ENCODE measurements at regions not wholly inside any gene's neighbourhood (a gene's known extent, or its start where the extent isn't known, plus 50 kb on each side); places are given as distances from the start of the nearest gene placed in this dataset.

DNA sequence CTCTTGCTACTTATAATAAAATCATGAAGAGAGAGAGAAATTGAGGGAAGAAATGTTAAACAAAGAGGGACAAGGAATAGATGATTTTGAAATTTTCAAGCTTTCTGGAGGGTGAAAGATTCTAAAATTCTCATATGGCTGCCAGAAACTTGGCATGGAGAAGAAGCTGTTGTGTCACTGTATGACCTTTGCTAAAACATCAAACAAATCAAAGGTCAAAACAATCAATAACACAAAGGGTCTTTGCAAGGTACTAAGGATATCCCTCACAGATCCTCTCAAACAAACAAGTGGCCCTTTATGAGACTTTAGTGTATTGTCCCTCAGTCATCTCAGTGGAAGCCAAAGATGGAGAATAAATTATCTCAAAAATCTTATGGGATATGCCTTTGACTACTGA, 1039.2 kb upstream of the MIR17HG start:
- H3K36me3 Mint-ChIP-seq: no peaks in the 10 kb centered on the region
- H3K4me1 Mint-ChIP-seq: no peaks in the 10 kb centered on the region
- no peaks in the 10 kb centered on the region for H3K9me3 Mint-ChIP-seq
- CTCF ChIA-PET: no interaction called here
- TF ChIP-seq ZNF317 (CRISPR knock-in tag; IDR thresholded peaks at IDR 0.05; ENCODE audit: borderline replicate concordance, low read depth) (no peak), ETV6 (CRISPR knock-in tag; IDR thresholded peaks at IDR 0.05) (no peak), ZNF423 (CRISPR knock-in tag; IDR thresholded peaks at IDR 0.05) (no peak), TP53 (CRISPR knock-in tag; IDR thresholded peaks at IDR 0.05) (no peak), ZBTB21 (CRISPR knock-in tag; IDR thresholded peaks at IDR 0.05; ENCODE audit: borderline replicate concordance) (no peak), FOXP1 (CRISPR knock-in tag; IDR thresholded peaks at IDR 0.05; ENCODE audit: borderline replicate concordance) (no peak), KAT7 (CRISPR knock-in tag; IDR thresholded peaks at IDR 0.05; ENCODE audit: borderline replicate concordance) (no peak), GRHL2 (CRISPR knock-in tag; IDR thresholded peaks at IDR 0.05; ENCODE audit: insufficient replicate concordance, severe bottlenecking) (no peak), GTF2I (CRISPR knock-in tag; conservative IDR thresholded peaks at IDR 0.05) (no peak), OVOL2 (CRISPR knock-in tag; IDR thresholded peaks at IDR 0.05; ENCODE audit: borderline replicate concordance) (no peak), EMX1 (CRISPR knock-in tag; IDR thresholded peaks at IDR 0.05) (no peak), RORB (CRISPR knock-in tag; IDR thresholded peaks at IDR 0.05) (no peak)
- TF ChIP-seq, protein P1, sequence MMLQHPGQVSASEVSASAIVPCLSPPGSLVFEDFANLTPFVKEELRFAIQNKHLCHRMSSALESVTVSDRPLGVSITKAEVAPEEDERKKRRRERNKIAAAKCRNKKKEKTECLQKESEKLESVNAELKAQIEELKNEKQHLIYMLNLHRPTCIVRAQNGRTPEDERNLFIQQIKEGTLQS (CRISPR knock-in tag; conservative IDR thresholded peaks at IDR 0.05): no peak
- TF ChIP-seq, protein P2, sequence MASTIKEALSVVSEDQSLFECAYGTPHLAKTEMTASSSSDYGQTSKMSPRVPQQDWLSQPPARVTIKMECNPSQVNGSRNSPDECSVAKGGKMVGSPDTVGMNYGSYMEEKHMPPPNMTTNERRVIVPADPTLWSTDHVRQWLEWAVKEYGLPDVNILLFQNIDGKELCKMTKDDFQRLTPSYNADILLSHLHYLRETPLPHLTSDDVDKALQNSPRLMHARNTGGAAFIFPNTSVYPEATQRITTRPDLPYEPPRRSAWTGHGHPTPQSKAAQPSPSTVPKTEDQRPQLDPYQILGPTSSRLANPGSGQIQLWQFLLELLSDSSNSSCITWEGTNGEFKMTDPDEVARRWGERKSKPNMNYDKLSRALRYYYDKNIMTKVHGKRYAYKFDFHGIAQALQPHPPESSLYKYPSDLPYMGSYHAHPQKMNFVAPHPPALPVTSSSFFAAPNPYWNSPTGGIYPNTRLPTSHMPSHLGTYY (CRISPR knock-in tag; IDR thresholded peaks at IDR 0.05): no peak
- TF ChIP-seq, protein P3, sequence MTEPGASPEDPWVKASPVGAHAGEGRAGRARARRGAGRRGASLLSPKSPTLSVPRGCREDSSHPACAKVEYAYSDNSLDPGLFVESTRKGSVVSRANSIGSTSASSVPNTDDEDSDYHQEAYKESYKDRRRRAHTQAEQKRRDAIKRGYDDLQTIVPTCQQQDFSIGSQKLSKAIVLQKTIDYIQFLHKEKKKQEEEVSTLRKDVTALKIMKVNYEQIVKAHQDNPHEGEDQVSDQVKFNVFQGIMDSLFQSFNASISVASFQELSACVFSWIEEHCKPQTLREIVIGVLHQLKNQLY (CRISPR knock-in tag; IDR thresholded peaks at IDR 0.05): no peak
- TF ChIP-seq, protein P4, sequence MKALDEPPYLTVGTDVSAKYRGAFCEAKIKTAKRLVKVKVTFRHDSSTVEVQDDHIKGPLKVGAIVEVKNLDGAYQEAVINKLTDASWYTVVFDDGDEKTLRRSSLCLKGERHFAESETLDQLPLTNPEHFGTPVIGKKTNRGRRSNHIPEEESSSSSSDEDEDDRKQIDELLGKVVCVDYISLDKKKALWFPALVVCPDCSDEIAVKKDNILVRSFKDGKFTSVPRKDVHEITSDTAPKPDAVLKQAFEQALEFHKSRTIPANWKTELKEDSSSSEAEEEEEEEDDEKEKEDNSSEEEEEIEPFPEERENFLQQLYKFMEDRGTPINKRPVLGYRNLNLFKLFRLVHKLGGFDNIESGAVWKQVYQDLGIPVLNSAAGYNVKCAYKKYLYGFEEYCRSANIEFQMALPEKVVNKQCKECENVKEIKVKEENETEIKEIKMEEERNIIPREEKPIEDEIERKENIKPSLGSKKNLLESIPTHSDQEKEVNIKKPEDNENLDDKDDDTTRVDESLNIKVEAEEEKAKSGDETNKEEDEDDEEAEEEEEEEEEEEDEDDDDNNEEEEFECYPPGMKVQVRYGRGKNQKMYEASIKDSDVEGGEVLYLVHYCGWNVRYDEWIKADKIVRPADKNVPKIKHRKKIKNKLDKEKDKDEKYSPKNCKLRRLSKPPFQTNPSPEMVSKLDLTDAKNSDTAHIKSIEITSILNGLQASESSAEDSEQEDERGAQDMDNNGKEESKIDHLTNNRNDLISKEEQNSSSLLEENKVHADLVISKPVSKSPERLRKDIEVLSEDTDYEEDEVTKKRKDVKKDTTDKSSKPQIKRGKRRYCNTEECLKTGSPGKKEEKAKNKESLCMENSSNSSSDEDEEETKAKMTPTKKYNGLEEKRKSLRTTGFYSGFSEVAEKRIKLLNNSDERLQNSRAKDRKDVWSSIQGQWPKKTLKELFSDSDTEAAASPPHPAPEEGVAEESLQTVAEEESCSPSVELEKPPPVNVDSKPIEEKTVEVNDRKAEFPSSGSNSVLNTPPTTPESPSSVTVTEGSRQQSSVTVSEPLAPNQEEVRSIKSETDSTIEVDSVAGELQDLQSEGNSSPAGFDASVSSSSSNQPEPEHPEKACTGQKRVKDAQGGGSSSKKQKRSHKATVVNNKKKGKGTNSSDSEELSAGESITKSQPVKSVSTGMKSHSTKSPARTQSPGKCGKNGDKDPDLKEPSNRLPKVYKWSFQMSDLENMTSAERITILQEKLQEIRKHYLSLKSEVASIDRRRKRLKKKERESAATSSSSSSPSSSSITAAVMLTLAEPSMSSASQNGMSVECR (CRISPR knock-in tag; IDR thresholded peaks at IDR 0.05; ENCODE audit: borderline replicate concordance): no peak
- TF ChIP-seq, protein P5, sequence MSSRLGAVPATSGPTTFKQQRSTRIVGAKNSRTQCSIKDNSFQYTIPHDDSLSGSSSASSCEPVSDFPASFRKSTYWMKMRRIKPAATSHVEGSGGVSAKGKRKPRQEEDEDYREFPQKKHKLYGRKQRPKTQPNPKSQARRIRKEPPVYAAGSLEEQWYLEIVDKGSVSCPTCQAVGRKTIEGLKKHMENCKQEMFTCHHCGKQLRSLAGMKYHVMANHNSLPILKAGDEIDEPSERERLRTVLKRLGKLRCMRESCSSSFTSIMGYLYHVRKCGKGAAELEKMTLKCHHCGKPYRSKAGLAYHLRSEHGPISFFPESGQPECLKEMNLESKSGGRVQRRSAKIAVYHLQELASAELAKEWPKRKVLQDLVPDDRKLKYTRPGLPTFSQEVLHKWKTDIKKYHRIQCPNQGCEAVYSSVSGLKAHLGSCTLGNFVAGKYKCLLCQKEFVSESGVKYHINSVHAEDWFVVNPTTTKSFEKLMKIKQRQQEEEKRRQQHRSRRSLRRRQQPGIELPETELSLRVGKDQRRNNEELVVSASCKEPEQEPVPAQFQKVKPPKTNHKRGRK (CRISPR knock-in tag; IDR thresholded peaks at IDR 0.05; ENCODE audit: borderline replicate concordance): no peak
- TF ChIP-seq, protein P6, sequence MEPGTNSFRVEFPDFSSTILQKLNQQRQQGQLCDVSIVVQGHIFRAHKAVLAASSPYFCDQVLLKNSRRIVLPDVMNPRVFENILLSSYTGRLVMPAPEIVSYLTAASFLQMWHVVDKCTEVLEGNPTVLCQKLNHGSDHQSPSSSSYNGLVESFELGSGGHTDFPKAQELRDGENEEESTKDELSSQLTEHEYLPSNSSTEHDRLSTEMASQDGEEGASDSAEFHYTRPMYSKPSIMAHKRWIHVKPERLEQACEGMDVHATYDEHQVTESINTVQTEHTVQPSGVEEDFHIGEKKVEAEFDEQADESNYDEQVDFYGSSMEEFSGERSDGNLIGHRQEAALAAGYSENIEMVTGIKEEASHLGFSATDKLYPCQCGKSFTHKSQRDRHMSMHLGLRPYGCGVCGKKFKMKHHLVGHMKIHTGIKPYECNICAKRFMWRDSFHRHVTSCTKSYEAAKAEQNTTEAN (CRISPR knock-in tag; IDR thresholded peaks at IDR 0.05): no peak
- TF ChIP-seq, protein P7, sequence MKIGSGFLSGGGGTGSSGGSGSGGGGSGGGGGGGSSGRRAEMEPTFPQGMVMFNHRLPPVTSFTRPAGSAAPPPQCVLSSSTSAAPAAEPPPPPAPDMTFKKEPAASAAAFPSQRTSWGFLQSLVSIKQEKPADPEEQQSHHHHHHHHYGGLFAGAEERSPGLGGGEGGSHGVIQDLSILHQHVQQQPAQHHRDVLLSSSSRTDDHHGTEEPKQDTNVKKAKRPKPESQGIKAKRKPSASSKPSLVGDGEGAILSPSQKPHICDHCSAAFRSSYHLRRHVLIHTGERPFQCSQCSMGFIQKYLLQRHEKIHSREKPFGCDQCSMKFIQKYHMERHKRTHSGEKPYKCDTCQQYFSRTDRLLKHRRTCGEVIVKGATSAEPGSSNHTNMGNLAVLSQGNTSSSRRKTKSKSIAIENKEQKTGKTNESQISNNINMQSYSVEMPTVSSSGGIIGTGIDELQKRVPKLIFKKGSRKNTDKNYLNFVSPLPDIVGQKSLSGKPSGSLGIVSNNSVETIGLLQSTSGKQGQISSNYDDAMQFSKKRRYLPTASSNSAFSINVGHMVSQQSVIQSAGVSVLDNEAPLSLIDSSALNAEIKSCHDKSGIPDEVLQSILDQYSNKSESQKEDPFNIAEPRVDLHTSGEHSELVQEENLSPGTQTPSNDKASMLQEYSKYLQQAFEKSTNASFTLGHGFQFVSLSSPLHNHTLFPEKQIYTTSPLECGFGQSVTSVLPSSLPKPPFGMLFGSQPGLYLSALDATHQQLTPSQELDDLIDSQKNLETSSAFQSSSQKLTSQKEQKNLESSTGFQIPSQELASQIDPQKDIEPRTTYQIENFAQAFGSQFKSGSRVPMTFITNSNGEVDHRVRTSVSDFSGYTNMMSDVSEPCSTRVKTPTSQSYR (CRISPR knock-in tag; IDR thresholded peaks at IDR 0.05): no peak
- TF ChIP-seq, protein P8, sequence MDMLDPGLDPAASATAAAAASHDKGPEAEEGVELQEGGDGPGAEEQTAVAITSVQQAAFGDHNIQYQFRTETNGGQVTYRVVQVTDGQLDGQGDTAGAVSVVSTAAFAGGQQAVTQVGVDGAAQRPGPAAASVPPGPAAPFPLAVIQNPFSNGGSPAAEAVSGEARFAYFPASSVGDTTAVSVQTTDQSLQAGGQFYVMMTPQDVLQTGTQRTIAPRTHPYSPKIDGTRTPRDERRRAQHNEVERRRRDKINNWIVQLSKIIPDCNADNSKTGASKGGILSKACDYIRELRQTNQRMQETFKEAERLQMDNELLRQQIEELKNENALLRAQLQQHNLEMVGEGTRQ (CRISPR knock-in tag; IDR thresholded peaks at IDR 0.05): no peak
- POLR2A ChIA-PET: no interaction called here
- ATAC-seq (no peak), DNase-seq (ENCODE audit: low spot score) (no peak)
- H3K4me3 Mint-ChIP-seq: no peak overlapping the region
- no peak overlapping the region for H3K27ac Mint-ChIP-seq
- no peaks in the 10 kb centered on the region for H3K27me3 Mint-ChIP-seq (ENCODE audit: low read depth)
